ENCODE measurements at regions not wholly inside any gene's neighbourhood (a gene's known extent, or its start where the extent isn't known, plus 50 kb on each side); places are given as distances from the start of the nearest gene placed in this dataset.

DNA sequence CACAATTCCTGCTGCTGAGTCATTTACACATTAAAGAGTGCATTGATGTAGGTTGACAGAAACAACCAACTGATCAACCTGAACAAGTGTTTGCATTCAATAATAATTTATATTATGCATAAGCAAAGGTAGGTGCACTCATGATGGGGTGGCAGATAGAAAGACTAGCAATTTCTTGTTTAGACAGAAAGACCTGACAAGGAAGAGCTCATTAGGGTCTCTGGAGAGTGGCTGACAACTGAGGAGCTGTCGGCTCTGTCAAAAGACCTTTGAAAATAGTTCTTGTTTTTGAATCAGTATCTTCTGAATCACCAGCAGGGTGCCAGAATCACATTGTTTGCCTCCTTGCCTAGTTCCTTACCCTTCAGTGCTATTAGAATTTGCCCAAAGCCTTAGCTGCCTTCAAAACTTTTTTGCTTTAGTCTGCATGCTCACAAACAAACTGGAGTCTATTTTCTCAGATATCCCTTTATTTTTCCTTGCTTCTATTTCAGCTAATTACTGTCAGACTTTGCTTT lies 234.7 kb downstream of the BTG1 start:
- peaks cover 0 to 5% (median 3%) of the 10 kb centered on the region in 7 donors for H3K9me3 Mint-ChIP-seq
- no peaks in the 10 kb centered on the region for H3K36me3 Mint-ChIP-seq
- no peak for DNase-seq
- no peak overlapping the region for H3K4me3 Mint-ChIP-seq
- H3K27ac Mint-ChIP-seq, result peak overlapping the region in 1 of 6 donors; percentile 47
- peaks cover 0 to 31% (median 0%) of the 10 kb centered on the region in 3 donors for H3K27me3 Mint-ChIP-seq
- H3K4me1 Mint-ChIP-seq, result peaks cover 2 to 5% (median 4%) of the 10 kb centered on the region in 3 donors
- ATAC-seq (ENCODE audit: low read depth in 2 of 2), result no peak

DNA sequence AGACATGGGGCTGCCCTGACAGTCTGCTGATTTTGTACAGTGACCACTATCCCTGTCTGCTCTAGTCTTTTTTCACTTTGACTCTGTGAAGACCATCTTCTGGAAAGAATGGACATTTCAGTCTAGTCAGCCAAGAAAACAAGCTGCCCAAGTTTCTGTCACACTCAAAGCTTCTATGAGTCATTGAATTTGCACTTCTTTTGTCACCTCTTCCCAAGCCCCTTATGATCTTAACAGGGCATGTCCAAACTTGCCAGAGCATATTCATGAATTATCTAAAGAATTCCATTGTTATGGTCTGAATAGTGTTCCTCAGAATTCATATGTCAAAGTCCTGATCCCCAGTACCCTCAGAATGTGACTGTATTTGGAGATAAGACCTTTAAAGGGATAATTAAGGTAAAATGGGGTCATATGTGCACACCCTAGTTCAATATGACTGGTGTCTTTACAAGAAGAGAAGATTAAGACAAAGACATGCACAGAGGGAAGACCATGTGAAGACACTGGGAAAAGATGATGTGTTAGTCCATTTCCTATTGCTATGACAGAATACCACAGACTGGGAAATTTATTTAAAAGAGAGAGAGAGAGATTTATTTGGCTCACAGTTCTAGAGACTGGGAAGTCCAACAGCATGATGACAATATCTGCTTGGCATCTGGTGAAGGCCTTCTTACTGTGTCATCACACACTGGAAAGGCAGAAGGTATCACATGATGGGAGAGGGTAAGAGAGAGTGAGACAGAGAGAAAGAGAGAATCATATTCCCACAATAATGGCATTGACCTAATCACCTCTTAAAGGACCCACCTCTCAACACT lies 242.6 kb downstream of the BTG1 start:
- peaks cover 2 to 10% (median 8%) of the 10 kb centered on the region in 3 donors for H3K4me1 Mint-ChIP-seq
- peaks cover 5 to 16% of the 10 kb centered on the region in 2 donors for H3K36me3 Mint-ChIP-seq
- H3K4me3 Mint-ChIP-seq, result no peak overlapping the region
- H3K27me3 Mint-ChIP-seq, result peaks cover 10 to 20% (median 19%) of the 10 kb centered on the region in 3 donors
- no peak for DNase-seq
- H3K27ac Mint-ChIP-seq, result peak overlapping the region in 1 of 6 donors; percentile 36
- peaks cover 6 to 11% (median 7%) of the 10 kb centered on the region in 7 donors for H3K9me3 Mint-ChIP-seq
- no peak for ATAC-seq (ENCODE audit: low read depth in 2 of 2)

DNA sequence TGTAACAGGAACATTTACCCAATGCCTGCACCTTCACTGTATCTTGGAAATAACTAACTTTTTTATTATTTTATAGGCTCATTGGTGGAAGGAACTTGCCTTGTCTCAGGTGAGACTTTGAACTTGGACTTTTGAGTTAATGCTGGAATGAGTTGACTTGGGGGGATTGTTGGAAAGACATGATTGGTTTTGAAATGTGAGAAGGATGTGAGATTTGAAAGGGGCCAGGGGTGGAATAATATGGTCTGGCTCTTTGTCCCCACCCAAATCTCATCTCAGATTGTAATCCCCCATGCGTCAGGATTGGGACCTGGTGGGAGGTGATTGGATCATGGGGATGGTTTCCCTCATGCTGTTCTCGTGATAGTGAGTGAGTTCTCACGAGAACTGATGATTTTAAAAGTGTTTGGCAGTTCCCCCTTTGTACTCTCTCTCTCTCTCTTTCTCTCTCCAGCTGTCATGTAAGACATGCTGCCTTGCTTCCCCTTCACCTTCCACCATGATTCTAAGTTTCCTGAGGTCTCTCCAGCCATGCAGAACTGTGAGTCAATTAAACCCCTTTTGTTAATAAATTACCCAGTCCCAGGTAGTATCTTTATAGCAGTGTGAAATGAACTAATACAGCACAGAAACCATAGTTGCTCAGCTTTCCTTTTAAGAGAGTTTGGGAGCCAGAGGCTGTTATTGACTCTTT lies 244.1 kb downstream of the BTG1 start:
- peak overlapping the region in 2 of 6 donors; percentile 55 to 64 for H3K27ac Mint-ChIP-seq

DNA sequence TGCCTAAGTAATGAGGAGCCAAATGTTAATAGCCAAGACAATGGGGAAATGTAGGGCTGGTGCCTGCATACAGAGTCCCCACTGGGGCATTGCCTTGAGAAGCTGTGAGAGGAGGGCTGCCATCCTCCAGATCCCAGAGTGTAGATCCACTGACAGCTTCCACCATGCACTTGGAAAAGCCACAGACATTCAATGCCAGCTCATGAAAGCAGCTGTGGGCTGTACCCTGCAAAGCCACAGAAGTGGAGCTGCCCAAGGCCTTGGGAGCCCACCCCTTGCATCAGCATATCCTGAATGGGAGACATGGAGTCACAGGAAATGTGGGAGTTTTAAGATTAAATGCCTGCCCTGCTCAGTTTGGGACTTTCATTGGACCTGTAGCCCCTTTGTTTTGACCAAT lies 244.7 kb downstream of the BTG1 start:
- no peak for ATAC-seq (ENCODE audit: low read depth in 2 of 2)
- Mint-ChIP-seq H3K9me3 (peaks cover 6 to 14% (median 7%) of the 10 kb centered on the region in 7 donors), H3K4me3 (no peak overlapping the region), H3K4me1 (peaks cover 0 to 5% (median 4%) of the 10 kb centered on the region in 3 donors), H3K27ac (no peak overlapping the region), H3K36me3 (peaks cover 5 to 16% of the 10 kb centered on the region in 2 donors), H3K27me3 (peaks cover 10 to 29% (median 29%) of the 10 kb centered on the region in 3 donors)
- DNase-seq, result no peak

More for the DNA sequence above, 244.1 kb downstream of the BTG1 start:
- Mint-ChIP-seq H3K4me1 (peaks cover 0 to 5% (median 4%) of the 10 kb centered on the region in 3 donors), H3K27me3 (peaks cover 10 to 29% (median 26%) of the 10 kb centered on the region in 3 donors), H3K9me3 (peaks cover 6 to 14% (median 7%) of the 10 kb centered on the region in 7 donors), H3K36me3 (peaks cover 5 to 16% of the 10 kb centered on the region in 2 donors), H3K4me3 (no peak overlapping the region)
- DNase-seq (no peak), ATAC-seq (ENCODE audit: low read depth in 2 of 2) (no peak)

DNA sequence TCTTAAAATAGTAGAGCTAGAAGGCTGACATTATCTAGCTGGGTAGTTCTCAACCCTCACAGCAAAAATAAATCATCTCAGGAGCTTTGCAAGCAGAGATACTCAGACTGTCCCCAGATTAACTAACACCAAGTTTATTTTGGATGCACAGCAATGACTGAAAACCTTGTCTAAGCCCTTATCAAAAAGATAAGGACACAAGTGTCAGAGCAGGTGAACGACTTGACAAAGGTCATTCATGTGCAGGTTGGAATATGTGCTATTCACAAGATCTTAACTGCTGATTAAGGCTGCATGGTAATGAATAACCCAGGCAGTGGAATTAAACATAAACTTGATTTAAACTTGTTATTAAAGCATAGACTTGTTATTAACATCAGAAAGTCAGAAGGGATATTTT lies 246.6 kb downstream of the BTG1 start:
- H3K4me3 Mint-ChIP-seq, result no peak overlapping the region
- H3K27ac Mint-ChIP-seq, result no peak overlapping the region

DNA sequence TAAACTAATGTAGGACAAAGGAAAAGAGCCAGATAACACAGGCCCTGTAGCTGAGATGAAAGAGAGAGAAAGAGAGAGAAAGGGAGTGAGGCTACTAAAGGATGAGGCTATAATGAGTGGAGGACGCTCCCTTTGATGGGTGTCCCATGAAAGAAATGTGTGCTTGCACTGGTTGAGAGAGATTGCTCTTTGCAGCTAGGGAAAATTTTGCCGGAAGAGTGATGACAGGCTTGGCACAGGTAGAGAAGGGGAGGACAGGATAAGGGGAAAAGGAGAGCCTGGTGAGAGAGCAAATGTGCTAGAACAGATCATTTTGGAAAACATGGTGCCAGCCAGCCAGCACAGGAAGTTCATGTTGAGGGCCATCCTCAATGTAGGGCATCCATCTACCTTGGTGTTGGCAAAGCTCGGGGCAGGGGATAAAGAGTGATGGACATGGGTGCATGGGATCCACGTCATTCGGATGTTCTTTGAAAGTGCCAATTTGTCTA lies 248.6 kb downstream of the BTG1 start:
- peaks cover 2 to 7% of the 10 kb centered on the region in 2 donors for H3K36me3 Mint-ChIP-seq
- peaks cover 0 to 5% (median 4%) of the 10 kb centered on the region in 3 donors for H3K4me1 Mint-ChIP-seq
- ATAC-seq (ENCODE audit: low read depth in 2 of 2) (no peak), DNase-seq (no peak)
- H3K9me3 Mint-ChIP-seq, result peaks cover 0 to 9% (median 2%) of the 10 kb centered on the region in 7 donors
- peak overlapping the region in 1 of 6 donors; percentile 13 for H3K27ac Mint-ChIP-seq
- H3K4me3 Mint-ChIP-seq, result peak overlapping the region in 1 of 8 donors; percentile 34
- peaks cover 18 to 36% (median 35%) of the 10 kb centered on the region in 3 donors for H3K27me3 Mint-ChIP-seq

More for the DNA sequence above, 246.6 kb downstream of the BTG1 start:
- H3K9me3 Mint-ChIP-seq, result peaks cover 6 to 14% (median 7%) of the 10 kb centered on the region in 7 donors
- no peak for DNase-seq
- H3K27me3 Mint-ChIP-seq, result peaks cover 18 to 32% (median 29%) of the 10 kb centered on the region in 3 donors
- H3K36me3 Mint-ChIP-seq, result peaks cover 5 to 16% of the 10 kb centered on the region in 2 donors
- peaks cover 0 to 5% (median 4%) of the 10 kb centered on the region in 3 donors for H3K4me1 Mint-ChIP-seq
- no peak for ATAC-seq (ENCODE audit: low read depth in 2 of 2)

DNA sequence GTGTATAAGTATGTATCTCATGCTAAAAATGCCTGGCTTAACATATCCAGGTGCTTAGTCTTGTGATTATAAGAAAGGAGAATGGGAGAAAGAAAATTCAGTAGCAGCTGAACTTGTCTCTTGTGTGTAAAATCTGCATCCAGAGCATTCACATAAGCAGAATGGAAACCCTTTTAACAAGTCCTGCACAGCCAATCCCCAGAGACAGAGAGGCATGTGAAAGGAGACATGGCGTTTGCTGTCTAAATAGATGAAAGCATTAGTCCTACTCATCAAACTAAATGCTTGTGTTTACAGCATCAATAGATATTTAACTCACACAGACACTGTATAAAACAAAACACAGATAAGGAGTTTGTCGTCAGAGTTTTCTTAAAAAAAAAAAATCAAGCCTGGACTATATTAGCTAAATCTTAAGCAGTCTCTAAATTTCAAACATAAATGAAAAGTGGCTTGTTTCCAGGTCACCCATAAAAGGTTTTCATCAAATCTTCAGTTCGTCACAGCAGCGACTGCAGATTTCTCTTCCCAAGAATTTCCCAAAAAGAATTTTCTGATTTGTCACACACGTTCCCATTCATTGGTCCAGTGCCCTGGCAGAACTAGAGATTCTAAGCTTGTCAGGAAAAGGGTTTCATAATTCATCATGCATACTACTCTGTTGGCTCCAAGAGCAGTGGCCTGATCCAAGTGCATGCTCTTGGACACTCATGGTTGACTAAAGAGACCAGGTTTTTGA lies 249.2 kb downstream of the BTG1 start:
- peaks cover 1 to 4% of the 10 kb centered on the region in 2 donors for H3K36me3 Mint-ChIP-seq
- peaks cover 0 to 5% (median 0%) of the 10 kb centered on the region in 7 donors for H3K9me3 Mint-ChIP-seq
- no peak overlapping the region for H3K27ac Mint-ChIP-seq
- peaks cover 0 to under 1% (median under 1%) of the 10 kb centered on the region in 3 donors for H3K4me1 Mint-ChIP-seq
- DNase-seq, result no peak
- peaks cover 18 to 42% (median 40%) of the 10 kb centered on the region in 3 donors for H3K27me3 Mint-ChIP-seq
- ATAC-seq (ENCODE audit: low read depth in 2 of 2), result no peak
- H3K4me3 Mint-ChIP-seq, result peak overlapping the region in 1 of 8 donors; percentile 34

DNA sequence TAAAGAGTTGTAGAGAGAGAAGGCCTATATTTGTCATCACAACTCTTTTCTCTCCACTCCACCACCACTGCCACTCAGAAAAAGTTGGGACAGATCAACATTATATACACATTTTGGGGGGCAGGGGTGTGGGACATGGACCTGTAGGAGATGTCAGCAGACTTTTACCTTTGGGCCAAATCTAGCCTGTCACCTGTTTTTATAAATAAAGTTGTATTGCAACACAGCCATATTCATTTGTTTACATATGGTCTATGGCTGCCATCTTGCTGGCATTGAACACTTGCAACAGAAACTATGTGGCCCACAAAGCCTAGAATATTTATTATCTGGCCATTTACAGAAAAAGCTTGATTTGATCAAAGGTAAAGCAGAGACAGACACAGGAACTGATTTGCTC lies 250.7 kb downstream of the BTG1 start:
- DNase-seq (no peak), ATAC-seq (ENCODE audit: low read depth in 2 of 2) (no peak)
- no peaks in the 10 kb centered on the region for H3K4me1 Mint-ChIP-seq
- H3K36me3 Mint-ChIP-seq, result peaks cover 0 to 4% of the 10 kb centered on the region in 2 donors
- H3K4me3 Mint-ChIP-seq, result no peak overlapping the region
- no peak overlapping the region for H3K27ac Mint-ChIP-seq
- H3K9me3 Mint-ChIP-seq, result peaks cover 0 to 4% (median 0%) of the 10 kb centered on the region in 7 donors
- H3K27me3 Mint-ChIP-seq, result peaks cover 14 to 33% (median 32%) of the 10 kb centered on the region in 3 donors

DNA sequence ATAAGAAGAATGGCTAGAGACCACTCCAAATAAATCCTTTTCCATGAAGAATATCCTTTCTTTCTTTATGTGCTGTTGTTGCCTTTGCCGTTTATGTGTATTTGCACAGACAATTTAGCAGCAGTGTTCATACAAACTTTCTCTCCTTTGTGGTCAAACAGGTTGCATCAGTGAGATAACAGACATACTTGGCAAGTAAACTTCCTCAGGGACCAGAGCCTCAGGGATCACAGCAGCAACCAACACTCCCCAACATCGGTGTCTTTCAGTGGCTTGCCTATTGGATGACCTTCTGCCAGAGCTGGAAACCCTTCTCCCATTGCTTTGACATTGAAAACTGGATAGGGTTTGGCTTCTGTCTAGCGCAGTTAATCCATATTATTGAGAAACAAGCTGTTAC lies 252.2 kb downstream of the BTG1 start:
- Mint-ChIP-seq H3K36me3 (peaks cover 0 to 4% of the 10 kb centered on the region in 2 donors), H3K27me3 (peaks cover 12 to 39% (median 34%) of the 10 kb centered on the region in 3 donors), H3K4me1 (no peaks in the 10 kb centered on the region), H3K9me3 (peaks cover 0 to 4% (median 0%) of the 10 kb centered on the region in 7 donors), H3K27ac (no peak overlapping the region), H3K4me3 (no peak overlapping the region)
- no peak for DNase-seq
- no peak for ATAC-seq (ENCODE audit: low read depth in 2 of 2)

DNA sequence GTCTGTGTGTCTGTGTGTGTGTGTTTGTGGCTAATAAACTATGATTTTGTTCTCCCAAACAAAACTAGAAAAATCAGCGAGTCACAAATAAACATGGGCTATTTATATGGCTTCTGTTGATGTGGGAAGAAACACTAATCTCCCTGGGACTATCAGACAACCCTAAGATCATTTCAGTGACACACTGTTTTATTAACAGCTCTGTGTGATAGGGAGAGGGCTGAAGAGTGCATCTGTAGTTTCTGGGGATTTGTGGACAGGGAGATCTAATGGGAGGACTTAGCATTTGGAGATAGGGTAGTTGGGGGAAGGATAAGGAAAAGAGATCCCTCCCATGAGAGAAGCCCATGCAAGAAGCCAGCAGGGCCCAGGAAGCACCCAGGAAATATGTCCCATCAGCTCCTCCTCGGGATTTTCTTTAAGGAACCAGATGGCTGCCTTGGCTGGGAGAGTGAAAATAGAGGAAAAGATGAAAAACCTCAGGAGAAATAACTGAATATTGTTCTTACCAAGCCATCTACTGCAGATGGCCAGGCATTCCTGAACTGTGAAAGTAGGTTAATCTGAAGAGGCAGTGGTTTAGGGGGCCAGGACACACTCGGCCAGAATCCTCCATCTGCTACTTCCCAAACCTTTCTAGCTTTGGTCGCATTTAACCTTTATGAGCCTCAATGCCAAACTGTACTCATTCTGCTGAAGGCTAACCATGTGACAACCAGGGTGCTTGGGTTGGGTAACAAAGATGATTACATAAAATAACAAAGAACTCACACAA lies 253.4 kb downstream of the BTG1 start:
- H3K4me3 Mint-ChIP-seq, result no peak overlapping the region
- peaks cover 0 to 4% (median 0%) of the 10 kb centered on the region in 7 donors for H3K9me3 Mint-ChIP-seq
- DNase-seq, result no peak
- H3K36me3 Mint-ChIP-seq, result peaks cover 0 to 4% of the 10 kb centered on the region in 2 donors
- H3K4me1 Mint-ChIP-seq, result no peaks in the 10 kb centered on the region
- H3K27ac Mint-ChIP-seq, result no peak overlapping the region
- peaks cover 17 to 37% (median 33%) of the 10 kb centered on the region in 3 donors for H3K27me3 Mint-ChIP-seq
- no peak for ATAC-seq (ENCODE audit: low read depth in 2 of 2)

DNA sequence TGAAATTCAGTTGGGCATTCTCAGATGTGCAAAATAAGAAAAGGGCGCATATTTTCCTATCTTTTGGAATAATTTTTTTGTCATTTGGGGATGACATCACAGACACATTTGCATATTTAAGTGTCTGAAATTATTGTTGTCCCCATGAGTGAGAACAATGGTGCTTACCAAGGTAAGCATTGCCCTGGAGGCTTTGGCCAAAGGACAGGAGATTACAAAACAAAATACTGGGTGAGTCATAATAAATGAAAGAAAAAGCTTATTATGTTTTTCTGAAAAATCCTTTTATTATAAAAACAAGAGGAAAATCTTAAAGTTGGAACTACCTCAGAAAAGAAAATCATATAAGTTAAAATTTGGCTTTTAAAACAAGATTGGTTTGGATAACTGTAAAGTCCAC lies 254.9 kb downstream of the BTG1 start:
- DNase-seq (no peak), ATAC-seq (ENCODE audit: low read depth in 2 of 2) (no peak)
- Mint-ChIP-seq H3K9me3 (peaks cover 0 to 3% (median 0%) of the 10 kb centered on the region in 7 donors), H3K4me3 (no peak overlapping the region), H3K4me1 (no peaks in the 10 kb centered on the region), H3K27ac (no peak overlapping the region), H3K36me3 (peaks cover 0 to 4% of the 10 kb centered on the region in 2 donors), H3K27me3 (peaks cover 17 to 29% (median 22%) of the 10 kb centered on the region in 3 donors)

DNA sequence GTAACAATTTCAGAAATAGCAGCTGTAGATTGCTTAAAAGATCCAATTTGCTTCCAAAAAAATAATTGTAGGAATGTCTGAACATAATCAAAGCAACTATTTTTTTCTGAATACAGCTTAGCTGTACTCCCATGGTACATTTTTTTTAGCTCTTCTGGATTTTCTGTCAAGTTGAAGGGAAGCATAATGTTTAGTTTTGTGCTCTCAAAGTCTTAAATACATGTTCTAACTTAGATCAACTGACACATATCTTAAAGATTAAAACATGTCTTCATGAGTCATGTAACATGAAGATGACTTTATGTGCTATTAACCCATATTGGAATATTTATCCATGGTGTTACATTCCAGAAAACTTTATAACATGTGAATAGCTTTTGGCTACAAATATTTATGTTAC lies 255.7 kb downstream of the BTG1 start:
- peaks cover 0 to 3% (median 0%) of the 10 kb centered on the region in 7 donors for H3K9me3 Mint-ChIP-seq
- H3K27ac Mint-ChIP-seq, result no peak overlapping the region
- no peak for ATAC-seq (ENCODE audit: low read depth in 2 of 2)
- peaks cover 0 to 4% of the 10 kb centered on the region in 2 donors for H3K36me3 Mint-ChIP-seq
- DNase-seq, result no peak
- H3K4me1 Mint-ChIP-seq, result no peaks in the 10 kb centered on the region
- no peak overlapping the region for H3K4me3 Mint-ChIP-seq
- H3K27me3 Mint-ChIP-seq, result peaks cover 10 to 29% (median 21%) of the 10 kb centered on the region in 3 donors
